ENCODE measurements at regions not wholly inside any gene's neighbourhood (a gene's known extent, or its start where the extent isn't known, plus 50 kb on each side); places are given as distances from the start of the nearest gene placed in this dataset.
"Not testable (repeated sequence)": the region's sequence is repeated elsewhere in the genome, so short reads cannot be mapped to it uniquely, and the experiment has no call there.

DNA sequence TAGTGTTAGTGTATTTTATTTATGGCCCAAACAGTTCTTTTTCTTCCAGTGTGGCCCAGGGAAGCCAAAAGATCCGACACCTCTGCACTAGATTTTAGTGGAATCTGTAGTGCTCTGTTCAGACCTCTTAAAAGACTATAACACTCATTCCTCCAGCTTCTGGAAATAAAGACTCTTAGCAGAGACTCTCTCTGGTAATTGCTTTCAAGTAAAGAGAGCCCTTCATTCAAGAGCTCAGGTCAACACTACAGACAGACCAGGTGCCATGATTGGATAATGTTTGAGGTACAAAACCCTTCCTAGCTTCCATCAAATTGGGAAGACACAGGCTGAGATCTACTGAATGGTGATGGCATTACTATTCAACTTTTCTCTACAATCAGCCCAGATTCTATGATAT lies 255.8 kb downstream of the PRDM9 start:
- TF ChIP-seq, protein P1, sequence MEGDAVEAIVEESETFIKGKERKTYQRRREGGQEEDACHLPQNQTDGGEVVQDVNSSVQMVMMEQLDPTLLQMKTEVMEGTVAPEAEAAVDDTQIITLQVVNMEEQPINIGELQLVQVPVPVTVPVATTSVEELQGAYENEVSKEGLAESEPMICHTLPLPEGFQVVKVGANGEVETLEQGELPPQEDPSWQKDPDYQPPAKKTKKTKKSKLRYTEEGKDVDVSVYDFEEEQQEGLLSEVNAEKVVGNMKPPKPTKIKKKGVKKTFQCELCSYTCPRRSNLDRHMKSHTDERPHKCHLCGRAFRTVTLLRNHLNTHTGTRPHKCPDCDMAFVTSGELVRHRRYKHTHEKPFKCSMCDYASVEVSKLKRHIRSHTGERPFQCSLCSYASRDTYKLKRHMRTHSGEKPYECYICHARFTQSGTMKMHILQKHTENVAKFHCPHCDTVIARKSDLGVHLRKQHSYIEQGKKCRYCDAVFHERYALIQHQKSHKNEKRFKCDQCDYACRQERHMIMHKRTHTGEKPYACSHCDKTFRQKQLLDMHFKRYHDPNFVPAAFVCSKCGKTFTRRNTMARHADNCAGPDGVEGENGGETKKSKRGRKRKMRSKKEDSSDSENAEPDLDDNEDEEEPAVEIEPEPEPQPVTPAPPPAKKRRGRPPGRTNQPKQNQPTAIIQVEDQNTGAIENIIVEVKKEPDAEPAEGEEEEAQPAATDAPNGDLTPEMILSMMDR (IDR thresholded peaks at IDR 0.05) = no peak
- DNase-seq = no peak
- POLR2A ChIA-PET = no interaction called here
- H3K27me3 Mint-ChIP-seq = no peaks in the 10 kb centered on the region
- H3K4me1 Mint-ChIP-seq (ENCODE audit: low read depth) = no peaks in the 10 kb centered on the region
- H3K4me3 Mint-ChIP-seq = no peak overlapping the region
- intact Hi-C loops (cut with micrococcal nuclease) = no loop called here
- no peak for ATAC-seq
- H3K36me3 Mint-ChIP-seq (ENCODE audit: low read depth) = no peaks in the 10 kb centered on the region
- CTCF ChIA-PET = no interaction called here
- peaks cover 17% of the 10 kb centered on the region for H3K9me3 Mint-ChIP-seq
- no peak overlapping the region for H3K27ac Mint-ChIP-seq

DNA sequence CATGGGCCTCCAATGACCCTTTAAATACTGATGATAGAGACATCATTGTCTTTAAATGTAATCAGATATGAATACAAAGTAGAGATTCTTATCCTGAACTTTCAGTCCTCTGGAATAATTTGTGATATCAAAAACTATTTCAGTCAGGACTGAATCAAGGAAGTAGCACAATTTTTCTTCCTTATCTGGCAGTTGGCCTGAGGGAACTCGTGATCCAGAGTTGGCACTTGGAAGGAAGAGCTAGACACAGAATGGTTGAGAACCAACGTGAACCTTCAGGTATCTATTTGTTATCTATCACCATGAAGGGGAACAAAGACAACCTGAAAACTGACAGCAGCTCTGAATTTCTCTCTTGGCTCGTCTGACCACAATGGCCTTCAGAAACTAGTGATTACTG lies 269.3 kb downstream of the PRDM9 start:
- H3K27ac Mint-ChIP-seq = no peak overlapping the region
- POLR2A ChIA-PET = no interaction called here
- CTCF ChIA-PET = no interaction called here
- no peak overlapping the region for H3K4me3 Mint-ChIP-seq
- H3K36me3 Mint-ChIP-seq (ENCODE audit: low read depth) = no peaks in the 10 kb centered on the region
- DNase-seq = no peak
- intact Hi-C loops (cut with micrococcal nuclease) = no loop called here
- H3K4me1 Mint-ChIP-seq (ENCODE audit: low read depth) = no peaks in the 10 kb centered on the region
- no peak for ATAC-seq
- TF ChIP-seq, protein P1 (IDR thresholded peaks at IDR 0.05) = no peak
- H3K27me3 Mint-ChIP-seq = no peaks in the 10 kb centered on the region
- peaks cover 8% of the 10 kb centered on the region for H3K9me3 Mint-ChIP-seq

DNA sequence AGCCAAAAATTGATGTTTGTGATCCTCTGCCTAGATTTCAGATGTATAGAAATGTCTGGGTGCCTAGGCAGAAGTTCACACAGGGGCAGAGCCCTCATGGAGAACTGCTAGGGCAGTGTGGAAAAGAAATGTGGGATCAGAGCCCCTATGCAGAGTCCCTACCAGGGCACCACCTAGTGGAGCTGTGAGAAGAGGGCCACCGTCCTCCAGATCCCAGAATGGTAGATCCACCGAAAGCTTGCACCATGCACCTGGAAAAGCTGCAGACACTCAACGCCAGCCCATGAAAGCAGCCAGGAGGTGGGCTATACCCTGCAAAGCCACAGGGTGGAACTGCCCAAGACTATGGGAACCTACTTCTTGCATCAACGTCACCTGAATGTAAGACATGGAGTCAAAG lies 292.9 kb downstream of the PRDM9 start:
- intact Hi-C loops (cut with micrococcal nuclease); H3K27ac Mint-ChIP-seq; CTCF ChIA-PET; H3K27me3 Mint-ChIP-seq; H3K4me1 Mint-ChIP-seq (ENCODE audit: low read depth); POLR2A ChIA-PET; ATAC-seq; DNase-seq; H3K4me3 Mint-ChIP-seq; H3K36me3 Mint-ChIP-seq (ENCODE audit: low read depth): not testable (repeated sequence)
- peaks cover 13% of the 10 kb centered on the region for H3K9me3 Mint-ChIP-seq

DNA sequence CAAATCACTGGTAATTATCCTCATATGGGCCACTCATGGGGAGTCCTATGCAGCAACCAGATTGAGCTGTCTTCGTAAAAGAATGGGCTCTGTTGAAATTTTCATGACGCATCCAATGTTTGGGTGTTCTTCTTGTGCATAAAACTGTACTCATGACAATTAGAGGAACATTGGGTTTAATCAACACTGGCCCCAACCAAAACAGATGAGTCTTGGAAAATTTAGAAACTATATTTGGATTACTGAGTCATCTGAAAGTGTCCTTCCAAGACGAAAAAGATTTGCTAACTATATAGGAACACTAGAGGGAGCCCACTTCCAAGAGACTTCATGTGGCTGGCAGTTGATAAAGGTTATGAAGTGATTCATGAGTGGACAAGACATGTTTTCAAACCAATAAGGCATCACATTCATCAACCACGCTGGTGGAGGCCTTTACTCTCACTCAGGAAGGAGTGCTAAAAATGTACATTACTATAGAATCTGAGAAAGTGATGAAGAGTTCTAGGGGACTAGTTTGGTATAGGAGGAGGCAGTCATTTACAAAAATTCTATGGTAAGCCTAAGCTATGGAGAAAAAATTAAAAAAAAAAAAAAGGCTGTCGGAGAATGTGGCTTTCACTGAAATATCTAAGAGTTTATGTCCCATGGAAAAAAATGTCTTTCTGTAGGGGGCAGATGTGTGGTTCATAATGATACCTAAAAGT lies 313.5 kb downstream of the PRDM9 start:
- H3K4me3 Mint-ChIP-seq = no peak overlapping the region
- H3K27ac Mint-ChIP-seq = no peak overlapping the region
- CTCF ChIA-PET = no interaction called here
- no peak for DNase-seq
- peaks cover 4% of the 10 kb centered on the region for H3K9me3 Mint-ChIP-seq
- POLR2A ChIA-PET = no interaction called here
- H3K27me3 Mint-ChIP-seq = no peaks in the 10 kb centered on the region
- intact Hi-C loops (cut with micrococcal nuclease) = no loop called here
- no peaks in the 10 kb centered on the region for H3K36me3 Mint-ChIP-seq (ENCODE audit: low read depth)
- no peaks in the 10 kb centered on the region for H3K4me1 Mint-ChIP-seq (ENCODE audit: low read depth)
- TF ChIP-seq, protein P1 (IDR thresholded peaks at IDR 0.05) = no peak
- ATAC-seq = no peak

DNA sequence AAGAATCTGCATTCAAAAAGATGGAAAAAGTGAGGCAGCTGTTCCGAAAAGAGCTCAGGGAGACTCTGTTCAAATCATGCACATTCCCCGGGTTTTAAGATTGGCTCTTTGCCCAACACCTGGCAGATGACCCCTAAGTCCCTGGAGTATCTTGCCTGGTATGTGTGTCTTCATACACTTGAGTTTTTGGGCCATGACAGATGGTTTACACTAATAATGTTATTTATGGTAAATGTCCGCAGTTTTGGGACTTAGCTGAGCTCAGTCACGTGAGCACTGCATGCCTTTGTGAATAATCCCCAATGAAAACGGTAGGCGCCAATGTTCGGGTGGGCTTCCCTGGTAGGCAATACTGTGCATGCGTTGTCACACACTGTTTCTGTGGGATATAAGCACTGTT lies 316.1 kb downstream of the PRDM9 start:
- Mint-ChIP-seq H3K36me3 (ENCODE audit: low read depth) (no peaks in the 10 kb centered on the region), H3K4me1 (ENCODE audit: low read depth) (no peaks in the 10 kb centered on the region), H3K27me3 (no peaks in the 10 kb centered on the region), H3K4me3 (no peak overlapping the region), H3K27ac (no peak overlapping the region), H3K9me3 (peaks cover 7% of the 10 kb centered on the region)
- POLR2A ChIA-PET = no interaction called here
- TF ChIP-seq, protein P1 (IDR thresholded peaks at IDR 0.05) = no peak
- CTCF ChIA-PET = no interaction called here
- ATAC-seq (no peak), DNase-seq (no peak)
- intact Hi-C loops (cut with micrococcal nuclease) = no loop called here

DNA sequence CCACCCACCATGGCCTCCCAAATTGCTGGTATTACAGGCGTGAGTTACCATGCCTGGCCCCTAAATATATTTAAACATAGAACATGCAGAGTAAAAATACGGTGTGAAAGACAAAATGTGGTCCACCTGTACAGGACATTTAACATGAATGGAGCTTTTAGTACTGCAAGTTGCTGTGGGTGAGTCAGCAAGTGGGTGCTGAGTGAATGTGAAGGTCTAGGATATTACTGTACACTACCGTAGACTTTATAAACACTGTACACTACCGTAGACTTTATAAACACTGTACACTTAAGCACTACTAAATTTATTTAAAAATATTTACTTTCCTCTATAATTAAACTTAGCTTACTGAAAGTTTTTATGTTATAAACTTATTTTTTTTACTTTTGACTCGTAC lies 317.8 kb downstream of the PRDM9 start:
- intact Hi-C loops (cut with micrococcal nuclease) = no loop called here

More for the DNA sequence above, 317.8 kb downstream of the PRDM9 start:
- ChIA-PET POLR2A (no interaction called here), CTCF (no interaction called here)
- Mint-ChIP-seq H3K4me1 (ENCODE audit: low read depth) (no peaks in the 10 kb centered on the region), H3K27me3 (no peaks in the 10 kb centered on the region), H3K4me3 (no peak overlapping the region), H3K9me3 (peaks cover 10% of the 10 kb centered on the region), H3K36me3 (ENCODE audit: low read depth) (no peaks in the 10 kb centered on the region), H3K27ac (no peak overlapping the region)
- TF ChIP-seq, protein P1 (IDR thresholded peaks at IDR 0.05) = no peak
- DNase-seq (no peak), ATAC-seq (no peak)
